H7 (cell line): ENCODE measurements at regions not wholly inside any gene's neighbourhood (a gene's known extent, or its start where the extent isn't known, plus 50 kb on each side); places are given as distances from the start of the nearest gene placed in this dataset.

Source experiments
- DNase-seq: peaks from one replicate; pipeline ENCODE4 v3.0.0; 2012
- H3K27me3 ChIP-seq: 2 replicates; pipeline ENCODE4 v1.6.0; 2011; ENCODE audit warnings: mild to moderate bottlenecking, low read length; ENCODE audit not compliant: control insufficient read depth, insufficient read depth
- H3K36me3 ChIP-seq: replicated peaks from 2 replicates; pipeline ENCODE4 v1.5.1; 2011; ENCODE audit warnings: low read length; ENCODE audit not compliant: control insufficient read depth, insufficient read depth
- H3K4me3 ChIP-seq: 2 replicates; pipeline ENCODE4 v1.5.1; 2011; ENCODE audit warnings: low read depth, mild to moderate bottlenecking, control low read depth, low read length, moderate library complexity; ENCODE audit not compliant: insufficient read depth

DNA sequence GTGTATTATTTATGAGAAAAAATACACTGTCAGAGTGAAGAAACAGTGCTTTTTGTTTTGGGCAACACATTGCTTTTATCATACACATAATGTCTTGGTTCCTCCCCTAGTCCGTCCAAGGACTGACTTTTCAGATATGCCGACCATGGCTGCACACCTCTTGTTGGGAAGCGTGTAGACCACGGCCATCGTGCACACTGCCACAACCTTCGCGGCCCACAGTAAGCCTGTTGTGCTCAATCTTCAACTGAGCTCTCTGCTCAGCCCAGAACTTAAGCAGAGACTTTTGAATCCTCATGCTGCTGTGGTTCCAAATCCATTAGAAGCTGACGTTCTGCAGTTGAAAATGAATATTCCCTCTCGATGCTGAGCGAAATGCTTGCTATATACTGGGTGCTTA, 157.6 kb upstream of the IRX2 start:
- peaks cover 9% of the 10 kb centered on the region for H3K27me3 ChIP-seq
- H3K36me3 ChIP-seq, result no peaks in the 10 kb centered on the region
- no peak for DNase-seq
- H3K4me3 ChIP-seq, result no peak overlapping the region

DNA sequence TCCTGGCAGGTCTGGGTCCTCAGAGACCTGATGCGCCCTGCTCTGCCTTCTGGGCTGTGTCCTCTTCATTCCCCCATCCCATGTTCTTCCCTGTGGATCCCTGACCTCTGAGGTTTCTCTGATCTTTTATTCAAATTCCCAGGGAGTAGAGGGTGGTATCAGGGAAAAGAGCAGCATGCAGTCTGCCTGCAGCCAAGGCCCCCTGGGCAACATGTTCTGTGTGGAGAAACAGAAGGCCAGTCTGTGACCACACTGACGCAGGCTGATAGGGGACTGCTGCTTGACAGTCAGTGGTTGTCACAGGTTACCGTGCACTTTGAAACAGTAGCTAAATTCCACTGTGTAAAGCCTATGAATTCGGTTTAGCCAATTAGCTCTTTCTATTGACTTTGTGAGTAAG, 156.6 kb upstream of the IRX2 start:
- no peak for DNase-seq
- Histone ChIP-seq H3K36me3 (no peaks in the 10 kb centered on the region), H3K27me3 (peaks cover 2% of the 10 kb centered on the region), H3K4me3 (no peak overlapping the region)

DNA sequence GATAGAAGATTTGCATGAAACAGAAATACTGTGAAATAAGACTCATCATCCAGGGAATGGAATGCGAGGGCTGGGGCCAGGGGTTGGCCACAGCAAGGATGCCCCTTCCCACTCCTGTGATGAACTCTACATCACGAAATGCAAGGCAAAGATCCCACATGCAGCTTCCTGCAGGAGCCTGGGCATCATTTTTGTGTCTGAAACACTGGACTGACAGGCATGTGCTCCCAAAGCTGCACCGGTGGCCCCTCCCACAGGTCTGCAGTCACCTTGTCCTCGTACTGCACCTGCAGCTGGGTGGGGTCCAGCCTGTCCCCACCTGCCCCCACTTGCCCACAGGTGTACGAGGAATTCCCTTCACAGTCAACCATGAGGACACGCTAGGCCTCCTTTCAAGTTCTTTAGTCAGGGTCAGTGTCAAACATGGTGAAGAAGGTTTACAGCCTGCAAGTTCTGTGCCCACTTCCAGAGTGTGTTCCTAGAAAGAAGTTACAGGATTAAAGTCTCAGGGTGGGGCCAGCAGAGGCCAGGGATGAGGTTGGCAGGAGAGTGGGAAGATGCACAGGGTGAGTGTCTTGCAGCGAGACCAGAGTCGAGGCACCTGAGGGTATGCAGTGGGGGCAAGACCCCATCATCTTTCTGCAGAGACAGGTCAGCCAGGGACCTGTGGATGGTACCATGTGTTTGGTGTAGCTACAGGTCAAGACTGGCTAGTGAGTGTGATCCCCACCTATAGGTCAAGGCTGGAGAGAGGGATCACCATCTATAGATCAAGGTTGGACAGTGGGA, 155.0 kb upstream of the IRX2 start:
- DNase-seq, result no peak
- Histone ChIP-seq H3K27me3 (no peaks in the 10 kb centered on the region), H3K36me3 (no peaks in the 10 kb centered on the region), H3K4me3 (no peak overlapping the region)

DNA sequence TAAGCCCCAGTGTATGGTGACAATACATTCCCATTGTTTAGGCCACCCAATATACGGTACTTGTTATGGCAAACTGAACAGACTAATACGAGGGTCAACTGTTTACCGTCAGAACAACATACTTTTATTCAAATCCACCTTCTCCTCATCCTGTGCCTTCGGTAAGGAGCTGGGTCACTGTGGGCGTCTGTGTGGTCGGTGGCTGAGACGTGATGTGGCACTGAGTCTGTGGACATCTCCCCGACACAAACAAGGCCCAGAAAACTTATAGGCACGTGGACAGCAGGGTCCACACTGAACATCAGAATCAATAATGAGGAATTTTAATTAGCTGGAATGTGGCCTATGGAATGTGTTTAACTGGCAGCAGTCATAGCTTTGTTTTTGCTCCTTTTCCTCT, 154.3 kb upstream of the IRX2 start:
- DNase-seq, result peak; percentile 6
- H3K27me3 ChIP-seq, result no peaks in the 10 kb centered on the region
- no peak overlapping the region for H3K4me3 ChIP-seq
- H3K36me3 ChIP-seq, result no peaks in the 10 kb centered on the region

- Histone ChIP-seq H3K36me3 (no peaks in the 10 kb centered on the region), H3K27me3 (no peaks in the 10 kb centered on the region), H3K4me3 (no peak overlapping the region)
- no peak for DNase-seq
Measured at GRCh38 chr5:2904956-2905355, 153.5 kb upstream of the IRX2 start.

DNA sequence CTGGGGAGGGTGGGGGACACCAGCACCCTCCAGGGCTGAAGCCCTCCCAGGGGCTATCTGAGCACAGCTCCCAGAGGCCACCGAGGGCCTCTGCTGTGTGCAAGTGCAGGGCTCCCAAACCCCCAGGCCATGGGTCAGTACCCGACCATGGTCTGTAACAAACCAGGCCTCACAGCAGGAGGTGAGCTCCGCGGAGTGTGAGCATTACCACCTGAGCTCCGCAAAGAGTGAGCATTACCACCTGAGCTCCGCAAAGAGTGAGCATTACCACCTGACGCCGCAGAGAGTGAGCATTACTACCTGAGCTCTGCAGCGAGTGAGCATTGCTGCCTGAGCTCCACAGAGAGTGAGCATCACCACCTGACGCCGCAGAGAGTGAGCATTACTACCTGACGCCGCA, 152.9 kb upstream of the IRX2 start:
- peak; percentile 37 for DNase-seq
- H3K36me3 ChIP-seq, result no peaks in the 10 kb centered on the region
- no peaks in the 10 kb centered on the region for H3K27me3 ChIP-seq
- H3K4me3 ChIP-seq, result no peak overlapping the region

- DNase-seq, result peak; percentile 22
- no peaks in the 10 kb centered on the region for H3K36me3 ChIP-seq
- H3K27me3 ChIP-seq, result no peaks in the 10 kb centered on the region
- H3K4me3 ChIP-seq, result no peak overlapping the region
Measured at GRCh38 chr5:2903451-2904395, 152.2 kb upstream of the IRX2 start.

- DNase-seq, result peak; percentile 13
- Histone ChIP-seq H3K27me3 (no peaks in the 10 kb centered on the region), H3K36me3 (no peaks in the 10 kb centered on the region), H3K4me3 (no peak overlapping the region)
Measured at GRCh38 chr5:2902742-2903297, 151.3 kb upstream of the IRX2 start.

- DNase-seq, result peak; percentile 53
- no peak overlapping the region for H3K4me3 ChIP-seq
- H3K36me3 ChIP-seq, result no peaks in the 10 kb centered on the region
- H3K27me3 ChIP-seq, result no peaks in the 10 kb centered on the region
Measured at GRCh38 chr5:2902186-2902585, 150.7 kb upstream of the IRX2 start.

DNA sequence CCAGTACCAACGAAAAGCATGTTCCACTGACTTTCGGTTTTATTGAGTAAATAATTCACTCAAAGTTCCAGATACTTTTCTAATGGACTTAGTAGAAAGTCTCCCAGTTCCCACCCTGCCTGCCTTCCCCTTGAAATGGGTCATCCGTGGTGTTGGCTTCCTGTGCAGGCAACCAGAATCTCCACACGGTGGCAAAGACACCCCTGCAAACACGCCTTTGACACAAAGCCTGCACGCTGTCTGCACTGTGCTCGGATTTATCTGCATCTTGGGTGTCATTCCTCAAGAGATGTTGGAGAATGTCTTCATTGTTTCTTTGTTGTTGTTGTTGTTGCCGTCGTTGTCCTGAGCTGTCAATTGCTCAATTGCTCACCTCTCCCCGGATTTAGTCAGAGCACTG, 150.0 kb upstream of the IRX2 start:
- Histone ChIP-seq H3K27me3 (no peaks in the 10 kb centered on the region), H3K36me3 (no peaks in the 10 kb centered on the region), H3K4me3 (no peak overlapping the region)
- peak; percentile 17 for DNase-seq

- H3K4me3 ChIP-seq, result no peak overlapping the region
- peak; percentile 10 for DNase-seq
- no peaks in the 10 kb centered on the region for H3K27me3 ChIP-seq
- no peaks in the 10 kb centered on the region for H3K36me3 ChIP-seq
Measured at GRCh38 chr5:2901096-2901495, 149.6 kb upstream of the IRX2 start.

- no peaks in the 10 kb centered on the region for H3K36me3 ChIP-seq
- no peak overlapping the region for H3K4me3 ChIP-seq
- no peaks in the 10 kb centered on the region for H3K27me3 ChIP-seq
- no peak for DNase-seq
Measured at GRCh38 chr5:2900360-2900759, 148.9 kb upstream of the IRX2 start.

GRCh38 chr5:2899311-2899710, 147.8 kb upstream of the IRX2 start:
- no peak for DNase-seq
- Histone ChIP-seq H3K4me3 (no peak overlapping the region), H3K27me3 (no peaks in the 10 kb centered on the region), H3K36me3 (no peaks in the 10 kb centered on the region)

- Histone ChIP-seq H3K36me3 (no peaks in the 10 kb centered on the region), H3K4me3 (no peak overlapping the region), H3K27me3 (no peaks in the 10 kb centered on the region)
- DNase-seq, result no peak
Measured at GRCh38 chr5:2898661-2899060, 147.2 kb upstream of the IRX2 start.
